H9 (cell line): ENCODE measurements at regions not wholly inside any gene's neighbourhood (a gene's known extent, or its start where the extent isn't known, plus 50 kb on each side); places are given as distances from the start of the nearest gene placed in this dataset.
A peak's percentile ranks its signal among the peaks of the same experiment; 100 is the strongest.

Experiments
- DNase-seq: peaks from one replicate; pipeline ENCODE4 v3.0.0-alpha.2; 2017
- H2AFZ ChIP-seq: one replicate; pipeline ENCODE4 v1.6.1; 2013; ENCODE audit warnings: mild to moderate bottlenecking, low read length, control low read depth, moderate library complexity
- H2AK5ac ChIP-seq: 2 replicates; pipeline ENCODE4 v1.6.1; 2013; ENCODE audit warnings: low read length, control low read depth, mixed read lengths; ENCODE audit not compliant: insufficient read length
- H2BK120ac ChIP-seq: one replicate; pipeline ENCODE4 v1.6.1; 2013; ENCODE audit warnings: low read depth, mild to moderate bottlenecking, low read length, control low read depth, inconsistent platforms; ENCODE audit not compliant: poor library complexity, severe bottlenecking
- H2BK12ac ChIP-seq: 2 replicates; pipeline ENCODE4 v1.6.1; 2013; ENCODE audit warnings: low read length, control low read depth, mixed read lengths, low read depth; ENCODE audit not compliant: insufficient read length
- H2BK15ac ChIP-seq: 2 replicates; pipeline ENCODE4 v1.6.1; 2013; ENCODE audit warnings: low read depth, low read length, control low read depth
- H2BK20ac ChIP-seq: one replicate; pipeline ENCODE4 v1.6.1; 2013; ENCODE audit warnings: low read depth, mild to moderate bottlenecking, low read length, control low read depth, inconsistent platforms; ENCODE audit not compliant: poor library complexity, severe bottlenecking
- H2BK5ac ChIP-seq: 2 replicates; pipeline ENCODE4 v1.6.1; 2013; ENCODE audit warnings: low read length, control low read depth, mixed read lengths; ENCODE audit not compliant: insufficient read length
- H3K14ac ChIP-seq: 2 replicates; pipeline ENCODE4 v1.6.1; 2013; ENCODE audit warnings: low read length, control low read depth; ENCODE audit not compliant: insufficient read depth
- H3K18ac ChIP-seq: 2 replicates; pipeline ENCODE4 v1.6.1; 2013; ENCODE audit warnings: low read depth, mild to moderate bottlenecking, mixed read lengths, low read length, control low read depth; ENCODE audit not compliant: insufficient read length
- H3K23ac ChIP-seq: 2 replicates; pipeline ENCODE4 v1.6.1; 2013; ENCODE audit warnings: low read length, control low read depth, mixed read lengths, low read depth; ENCODE audit not compliant: insufficient read length
- H3K23me2 ChIP-seq: 2 replicates; pipeline ENCODE4 v1.6.1; 2013; ENCODE audit warnings: low read depth, mild to moderate bottlenecking, mixed read lengths, low read length, control low read depth; ENCODE audit not compliant: insufficient read length, poor library complexity, severe bottlenecking
- H3K27ac ChIP-seq: 2 replicates; pipeline ENCODE4 v1.5.1; 2013; ENCODE audit warnings: low read length, control low read depth, mixed read lengths, low read depth; ENCODE audit not compliant: insufficient read length
- H3K27me3 ChIP-seq: 2 replicates; pipeline ENCODE4 v1.6.1; 2013; ENCODE audit warnings: low read length, control low read depth, inconsistent platforms; ENCODE audit not compliant: insufficient read depth
- H3K4ac ChIP-seq: 2 replicates; pipeline ENCODE4 v1.6.1; 2013; ENCODE audit warnings: low read depth, mild to moderate bottlenecking, control low read depth, inconsistent platforms, low read length, moderate library complexity
- H3K4me1 ChIP-seq: 2 replicates; pipeline ENCODE4 v1.6.1; 2013; ENCODE audit warnings: low read length, control low read depth, inconsistent platforms; ENCODE audit not compliant: insufficient read depth
- H3K4me2 ChIP-seq: 2 replicates; pipeline ENCODE4 v1.6.1; 2013; ENCODE audit warnings: low read length, control low read depth, mixed read lengths; ENCODE audit not compliant: insufficient read length, insufficient read depth
- H3K56ac ChIP-seq: 2 replicates; pipeline ENCODE4 v1.6.1; 2013; ENCODE audit warnings: low read depth, mild to moderate bottlenecking, mixed read lengths, low read length, control low read depth; ENCODE audit not compliant: insufficient read length
- H3K79me1 ChIP-seq: 2 replicates; pipeline ENCODE4 v1.6.1; 2013; ENCODE audit warnings: low read depth, mild to moderate bottlenecking, moderate library complexity, low read length, control low read depth, inconsistent platforms; ENCODE audit not compliant: insufficient read depth, poor library complexity, severe bottlenecking
- H3K79me2 ChIP-seq: 2 replicates; pipeline ENCODE4 v1.6.1; 2013; ENCODE audit warnings: low read length, control low read depth, inconsistent platforms; ENCODE audit not compliant: insufficient read depth
- H3K9ac ChIP-seq: 2 replicates; pipeline ENCODE4 v1.6.1; 2013; ENCODE audit warnings: low read length, control low read depth, mixed read lengths; ENCODE audit not compliant: insufficient read length; ENCODE audit errors: extremely low read depth
- H3K9me3 ChIP-seq: one replicate; pipeline ENCODE4 v1.6.1; 2013; ENCODE audit warnings: low read depth, low read length, inconsistent platforms; ENCODE audit not compliant: control insufficient read depth
- H3T11ph ChIP-seq: one replicate; pipeline ENCODE4 v1.6.1; 2013; ENCODE audit warnings: mild to moderate bottlenecking, low read length, control low read depth, inconsistent platforms
- H4K20me1 ChIP-seq: one replicate; pipeline ENCODE4 v1.6.1; 2013; ENCODE audit not compliant: control insufficient read depth, insufficient read length, insufficient read depth
- H4K5ac ChIP-seq: 2 replicates; pipeline ENCODE4 v1.6.1; 2013; ENCODE audit warnings: low read depth, mild to moderate bottlenecking, mixed read lengths, low read length, control low read depth; ENCODE audit not compliant: insufficient read length
- H4K8ac ChIP-seq: replicated peaks from 2 replicates; pipeline ENCODE4 v1.6.1; 2013; ENCODE audit warnings: low read length, control low read depth, mixed read lengths, low read depth; ENCODE audit not compliant: insufficient read length
- H4K91ac ChIP-seq: 2 replicates; pipeline ENCODE4 v1.6.1; 2013; ENCODE audit warnings: low read depth, mild to moderate bottlenecking, moderate library complexity, mixed read lengths, low read length, control low read depth; ENCODE audit not compliant: insufficient read length
- H3K27ac Mint-ChIP-seq, 3 experiments: 2 replicates in 2 of 3; 3 replicates in 1 of 3; pipeline ENCODE4 v1.8.0; 2020 to 2021; ENCODE audit warnings: mixed read lengths in 3 of 3, mild to moderate bottlenecking in 1 of 3, moderate library complexity in 1 of 3
- H3K27me3 Mint-ChIP-seq: 2 replicates; pipeline ENCODE4 v1.8.0; 2021; ENCODE audit warnings: low read depth, mild to moderate bottlenecking, moderate library complexity, mixed read lengths
- H3K36me3 Mint-ChIP-seq, 3 experiments: 2 replicates in 2 of 3; 3 replicates in 1 of 3; pipeline ENCODE4 v1.8.0; 2020 to 2021; ENCODE audit warnings: low read depth in 3 of 3, mixed read lengths in 3 of 3; ENCODE audit not compliant: insufficient read depth in 1 of 3
- H3K4me1 Mint-ChIP-seq, 2 experiments: 2 replicates each; pipeline ENCODE4 v1.8.0; 2020; ENCODE audit warnings: mixed read lengths in 2 of 2
- H3K4me3 Mint-ChIP-seq, 2 experiments: 2 replicates in 1 of 2; 3 replicates in 1 of 2; pipeline ENCODE4 v1.8.0; 2020 to 2021; ENCODE audit warnings: mild to moderate bottlenecking in 2 of 2, mixed read lengths in 2 of 2, moderate library complexity in 1 of 2
- H3K9me3 Mint-ChIP-seq, 2 experiments: 2 replicates in 1 of 2; 3 replicates in 1 of 2; pipeline ENCODE4 v1.8.0; 2020; ENCODE audit warnings: mild to moderate bottlenecking in 2 of 2, mixed read lengths in 2 of 2, moderate library complexity in 1 of 2
- CTCF ChIP-seq: fragments of 200-600 bp; sonication (generic); conservative IDR thresholded peaks from 3 replicates; pipeline ENCODE4 v1.8.0; 2021; ENCODE audit warnings: antibody characterized with exemption, mild to moderate bottlenecking
- WGBS: extraction: QIAGEN DNeasy Blood & Tissue Kit; methylation state at CpG from one replicate; pipeline ENCODE4 v1.1.7; 2013; ENCODE audit warnings: missing lambda C conversion rate, low lambda C conversion rate, mixed read lengths; ENCODE audit not compliant: insufficient read length; ENCODE audit errors: extremely low coverage; 5-methylcytosine and 5-hydroxymethylcytosine counted together

GRCh38 chr9:113646946-113647914 lies 183.7 kb downstream of the RGS3 start:
- peaks cover 52% of the 10 kb centered on the region for H3K27me3 Mint-ChIP-seq
- no peak overlapping the region for H3K14ac ChIP-seq
- WGBS, result no CpG with 5 or more reads among the region's 10 CpGs
- H2BK15ac ChIP-seq, result no peak overlapping the region
- no peaks in the 10 kb centered on the region for H3K79me1 ChIP-seq
- H3K4me1 ChIP-seq, result peaks cover 3% of the 10 kb centered on the region; the same call in 1 of the 2 replicates
- no peak overlapping the region for H3K23ac ChIP-seq
- no peak for DNase-seq
- H3K27me3 ChIP-seq, result no peaks in the 10 kb centered on the region; the same call in 1 of the 2 replicates
- no peak overlapping the region for H2BK5ac ChIP-seq
- TF ChIP-seq CTCF, result no peak
- no peak overlapping the region for H2AFZ ChIP-seq
- H3K23me2 ChIP-seq, result no peaks in the 10 kb centered on the region
- no peak overlapping the region for H2AK5ac ChIP-seq
- H3K18ac ChIP-seq, result no peak overlapping the region
- H3K9ac ChIP-seq, result no peak overlapping the region
- no peak overlapping the region for H4K8ac ChIP-seq
- no peak overlapping the region for H3K56ac ChIP-seq
- H3K4ac ChIP-seq, result no peak overlapping the region
- no peak overlapping the region for H2BK12ac ChIP-seq
- H2BK120ac ChIP-seq, result no peak overlapping the region
- H3K4me1 Mint-ChIP-seq, result peaks cover 12 to 26% of the 10 kb centered on the region in 2 experiments
- no peak overlapping the region for H3T11ph ChIP-seq
- H3K27ac ChIP-seq, result no peak overlapping the region
- no peaks in the 10 kb centered on the region for H3K9me3 Mint-ChIP-seq
- H2BK20ac ChIP-seq, result no peak overlapping the region
- no peaks in the 10 kb centered on the region for H3K36me3 Mint-ChIP-seq
- no peak overlapping the region for H3K4me3 Mint-ChIP-seq
- no peaks in the 10 kb centered on the region for H4K20me1 ChIP-seq
- peak overlapping the region in 1 of 3 experiments; percentile 85; a peak in 1 of 7 replicates for H3K27ac Mint-ChIP-seq
- H4K91ac ChIP-seq, result no peak overlapping the region
- no peaks in the 10 kb centered on the region for H3K79me2 ChIP-seq
- no peak overlapping the region for H4K5ac ChIP-seq
- H3K9me3 ChIP-seq, result no peaks in the 10 kb centered on the region
- no peak overlapping the region for H3K4me2 ChIP-seq
